ENCODE measurements at regions not wholly inside any gene's neighbourhood (a gene's known extent, or its start where the extent isn't known, plus 50 kb on each side); places are given as distances from the start of the nearest gene placed in this dataset.

GRCh38 chr5:5685737-5686136, 263.3 kb downstream of the ICE1 start:
- TF ChIP-seq CTCF (IDR thresholded peaks at IDR 0.05; ENCODE audit: borderline replicate concordance, extremely low read depth, low read length, poor library complexity, severe bottlenecking) = no peak
- no peak for TF ChIP-seq EZH2 (IDR thresholded peaks at IDR 0.05; ENCODE audit: borderline replicate concordance, low read depth, low read length, severe bottlenecking)
